Vagina (tissue), 2 donors: ENCODE measurements at regions not wholly inside any gene's neighbourhood (a gene's known extent, or its start where the extent isn't known, plus 50 kb on each side); places are given as distances from the start of the nearest gene placed in this dataset.

Experiments
- DNase-seq, 2 donors: peaks; one replicate each; pipeline ENCODE4 v3.0.0-alpha.2; 2017; ENCODE audit errors: extremely low spot score in 2 of 2
- H3K27ac ChIP-seq: fragments of 200-600 bp; sonication (generic); one replicate; pipeline ENCODE4 v1.5.1; 2019
- H3K27me3 ChIP-seq: fragments of 200-600 bp; sonication (generic); one replicate; pipeline ENCODE4 v1.5.1; 2019
- H3K36me3 ChIP-seq, 2 donors: fragments of 200-600 bp; sonication (generic); one replicate each; pipeline ENCODE4 v1.5.1; 2017 to 2019
- H3K4me1 ChIP-seq: fragments of 200-600 bp; sonication (generic); one replicate; pipeline ENCODE4 v1.5.1; 2019
- H3K4me3 ChIP-seq, 2 donors: fragments of 200-600 bp; sonication (generic); 1 replicate in 1 of 2; 2 replicates in 1 of 2; pipeline ENCODE4 v1.5.1; 2016 to 2019
- H3K9me3 ChIP-seq: fragments of 200-600 bp; sonication (generic); one replicate; pipeline ENCODE4 v1.5.1; 2019
- CTCF ChIP-seq, 3 experiments: fragments of 450-650 bp in 2 of 3; fragments of 200-600 bp in 1 of 3; sonication (generic) in 1 of 3; IDR thresholded peaks; one replicate each; pipeline ENCODE4 v1.5.1; 2017 to 2019; ENCODE audit warnings: antibody characterized with exemption in 3 of 3, mild to moderate bottlenecking in 2 of 3, moderate library complexity in 2 of 3
- POLR2A ChIP-seq, 2 donors: fragments of 450-650 bp; IDR thresholded peaks; one replicate each; pipeline ENCODE4 v1.6.1; 2017; ENCODE audit warnings: antibody characterized with exemption in 2 of 2, mild to moderate bottlenecking in 2 of 2, moderate library complexity in 2 of 2
- POLR2AphosphoS5 ChIP-seq, 2 donors: sonication (generic); formaldehyde crosslinking; IDR thresholded peaks; one replicate each; pipeline ENCODE4 v1.9.0; 2017; ENCODE audit warnings: antibody characterized with exemption in 2 of 2, mild to moderate bottlenecking in 2 of 2, low read depth in 1 of 2; ENCODE audit not compliant: insufficient read depth in 1 of 2
- intact Hi-C: fragments of 100-400 bp; cut with DNase I; formaldehyde crosslinking; loops from one replicate; pipeline ENCODE4 v1.15.1; 2023

- Histone ChIP-seq H3K4me1 (no peaks in the 10 kb centered on the region), H3K4me3 (no peak overlapping the region), H3K27ac (no peak overlapping the region), H3K9me3 (no peaks in the 10 kb centered on the region), H3K36me3 (no peaks in the 10 kb centered on the region), H3K27me3 (no peaks in the 10 kb centered on the region)
- intact Hi-C loops = no loop called here
- TF ChIP-seq POLR2AphosphoS5 (IDR thresholded peaks at IDR 0.05; ENCODE audit: insufficient read depth in 1 of 2, low read depth in 1 of 2) (no peak), POLR2A (IDR thresholded peaks at IDR 0.05) (no peak), CTCF (IDR thresholded peaks at IDR 0.05) (no peak)
- DNase-seq = no peak
Measured at GRCh38 chr12:13849456-13849855, 131.9 kb downstream of the GRIN2B start.

- no peaks in the 10 kb centered on the region for H3K36me3 ChIP-seq
- TF ChIP-seq POLR2A (IDR thresholded peaks at IDR 0.05) = no peak
- no peak for TF ChIP-seq CTCF (IDR thresholded peaks at IDR 0.05)
- TF ChIP-seq POLR2AphosphoS5 (IDR thresholded peaks at IDR 0.05; ENCODE audit: insufficient read depth in 1 of 2, low read depth in 1 of 2) = no peak
- no peak overlapping the region for H3K4me3 ChIP-seq
- no peak overlapping the region for H3K27ac ChIP-seq
- no peaks in the 10 kb centered on the region for H3K9me3 ChIP-seq
- no peaks in the 10 kb centered on the region for H3K27me3 ChIP-seq
- DNase-seq = no peak
- H3K4me1 ChIP-seq = no peaks in the 10 kb centered on the region
- intact Hi-C loops = no loop called here
Measured at GRCh38 chr12:13843841-13844240, 137.6 kb downstream of the GRIN2B start.

GRCh38 chr12:13841358-13841757, 140.0 kb downstream of the GRIN2B start:
- no peak for DNase-seq
- intact Hi-C loops = no loop called here
- no peak overlapping the region for H3K4me3 ChIP-seq

GRCh38 chr12:13839365-13840336, 141.8 kb downstream of the GRIN2B start:
- no peak overlapping the region for H3K27ac ChIP-seq
- no peaks in the 10 kb centered on the region for H3K27me3 ChIP-seq
- DNase-seq = no peak
- H3K9me3 ChIP-seq = no peaks in the 10 kb centered on the region
- no peaks in the 10 kb centered on the region for H3K36me3 ChIP-seq
- no peaks in the 10 kb centered on the region for H3K4me1 ChIP-seq
- H3K4me3 ChIP-seq = no peak overlapping the region
- intact Hi-C loops = no loop called here
- TF ChIP-seq POLR2AphosphoS5 (IDR thresholded peaks at IDR 0.05; ENCODE audit: insufficient read depth in 1 of 2, low read depth in 1 of 2) = no peak
- no peak for TF ChIP-seq CTCF (IDR thresholded peaks at IDR 0.05)
- no peak for TF ChIP-seq POLR2A (IDR thresholded peaks at IDR 0.05)

More at GRCh38 chr12:13841358-13841757, 140.0 kb downstream of the GRIN2B start:
- Histone ChIP-seq H3K9me3 (no peaks in the 10 kb centered on the region), H3K27me3 (no peaks in the 10 kb centered on the region), H3K36me3 (no peaks in the 10 kb centered on the region), H3K27ac (no peak overlapping the region), H3K4me1 (no peaks in the 10 kb centered on the region)
- TF ChIP-seq POLR2A (IDR thresholded peaks at IDR 0.05) = no peak
- TF ChIP-seq POLR2AphosphoS5 (IDR thresholded peaks at IDR 0.05; ENCODE audit: insufficient read depth in 1 of 2, low read depth in 1 of 2) = no peak
- TF ChIP-seq CTCF (IDR thresholded peaks at IDR 0.05) = no peak

- Histone ChIP-seq H3K9me3 (no peaks in the 10 kb centered on the region), H3K27me3 (no peaks in the 10 kb centered on the region), H3K27ac (no peak overlapping the region), H3K4me1 (no peaks in the 10 kb centered on the region), H3K4me3 (no peak overlapping the region), H3K36me3 (no peaks in the 10 kb centered on the region)
- TF ChIP-seq POLR2AphosphoS5 (IDR thresholded peaks at IDR 0.05; ENCODE audit: insufficient read depth in 1 of 2, low read depth in 1 of 2) (no peak), CTCF (IDR thresholded peaks at IDR 0.05) (no peak), POLR2A (IDR thresholded peaks at IDR 0.05) (no peak)
- intact Hi-C loops = no loop called here
- no peak for DNase-seq
Measured at GRCh38 chr12:13836099-13836498, 145.3 kb downstream of the GRIN2B start.
